DMS53 treated with DMSO at 0.1 percent for 48 hours (cell line): ENCODE measurements at regions not wholly inside any gene's neighbourhood (a gene's known extent, or its start where the extent isn't known, plus 50 kb on each side); places are given as distances from the start of the nearest gene placed in this dataset.

ENCODE experiments used
- DNase-seq: peaks from one replicate; lab custom pipeline; 2025; ENCODE audit not compliant: unreplicated experiment; lab: John Stamatoyannopoulos, UW

GRCh38 chr11:119909077-119909476, 180.1 kb upstream of the NECTIN1 start:
- no peak for DNase-seq

- DNase-seq = no peak
Observed at GRCh38 chr11:119908573-119908904, 179.5 kb upstream of the NECTIN1 start.

DNA sequence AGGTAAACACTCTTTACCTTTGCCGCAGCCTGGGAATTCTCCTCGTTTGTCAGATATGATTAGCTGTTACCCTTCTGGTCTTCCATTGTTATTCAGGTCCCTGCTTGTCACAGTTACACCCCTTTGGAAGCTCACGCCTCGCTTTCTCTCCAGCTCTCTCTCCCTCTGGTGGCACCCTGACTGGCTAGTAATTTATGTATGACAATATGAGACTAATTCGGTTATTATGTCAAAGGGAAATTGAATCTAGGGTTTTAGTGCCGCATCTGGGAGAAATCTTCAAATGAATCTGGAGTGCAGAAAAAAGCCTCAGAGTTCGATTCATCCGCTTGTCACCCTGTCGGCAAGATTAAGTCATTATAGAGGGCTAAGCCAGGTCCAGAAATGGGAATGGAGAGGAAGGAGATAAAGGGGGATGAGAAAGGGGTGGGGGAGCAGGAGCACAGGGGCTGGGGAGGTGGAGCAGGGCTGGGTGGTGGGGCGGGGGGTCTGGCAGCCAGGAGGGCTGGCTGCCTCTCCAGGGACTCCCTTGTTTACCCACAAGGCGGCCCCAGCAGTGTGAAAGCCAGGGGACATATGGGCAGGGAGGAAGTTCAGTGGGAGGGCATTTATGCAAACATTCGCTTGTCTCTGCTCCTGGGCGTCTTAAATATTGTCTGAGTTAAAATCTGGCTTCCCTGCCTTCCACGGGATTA, 179.0 kb upstream of the NECTIN1 start:
- DNase-seq = no peak

DNA sequence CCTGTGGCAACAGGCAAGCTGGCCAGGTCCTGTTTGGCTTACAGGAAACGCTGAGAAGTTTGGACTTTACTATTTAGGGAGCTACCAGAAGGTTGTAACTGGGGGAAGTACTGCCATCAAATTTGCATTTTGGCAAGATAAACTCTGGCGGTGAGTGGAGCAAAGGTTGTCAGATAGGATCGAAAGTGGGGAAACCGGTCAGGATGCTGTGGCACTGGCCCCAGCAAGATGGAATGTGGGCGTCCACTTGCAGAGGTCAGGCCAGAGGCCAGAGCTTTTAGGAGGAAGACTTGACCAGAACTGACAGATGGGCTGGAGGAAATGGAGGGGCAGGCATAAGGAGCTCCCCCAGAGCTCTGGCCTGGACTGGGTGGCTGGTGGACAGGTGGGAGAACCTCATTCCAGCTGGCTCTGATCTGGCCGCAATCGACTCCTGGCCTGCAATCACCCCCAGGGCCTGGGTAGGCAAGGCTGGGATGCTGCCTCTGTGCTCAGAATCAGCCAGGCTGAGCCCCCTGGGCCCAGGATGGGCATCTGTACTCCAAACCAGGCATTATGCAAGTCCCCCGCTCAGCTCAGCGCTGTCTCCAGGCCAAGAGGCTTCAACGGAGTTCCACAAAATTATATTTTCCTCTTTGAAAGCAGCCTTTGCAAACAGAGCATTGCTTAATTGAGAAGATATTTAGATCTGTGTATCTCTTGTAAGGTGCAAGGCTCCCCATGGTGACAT, 178.3 kb upstream of the NECTIN1 start:
- no peak for DNase-seq

DNA sequence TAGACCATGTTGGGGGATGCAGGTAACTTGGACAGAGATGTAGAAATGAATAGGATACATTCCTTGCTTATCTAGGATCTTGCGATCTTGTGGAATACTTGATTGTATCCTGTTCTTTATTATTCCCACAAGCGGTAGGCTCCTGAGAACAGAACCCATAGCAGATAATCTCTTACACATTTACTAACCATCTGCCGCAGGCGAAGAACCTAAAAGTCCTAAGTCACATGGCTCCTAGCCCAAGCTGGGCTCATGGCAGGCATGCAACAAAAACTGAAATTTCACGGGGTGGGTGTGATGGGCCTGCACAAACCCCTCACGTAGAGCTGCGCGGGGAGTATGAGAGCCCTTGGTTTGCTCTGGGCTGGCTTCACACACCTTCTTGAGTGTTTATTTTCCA, 177.4 kb upstream of the NECTIN1 start:
- no peak for DNase-seq

- no peak for DNase-seq
Observed at GRCh38 chr11:119905162-119905561, 176.2 kb upstream of the NECTIN1 start.

DNA sequence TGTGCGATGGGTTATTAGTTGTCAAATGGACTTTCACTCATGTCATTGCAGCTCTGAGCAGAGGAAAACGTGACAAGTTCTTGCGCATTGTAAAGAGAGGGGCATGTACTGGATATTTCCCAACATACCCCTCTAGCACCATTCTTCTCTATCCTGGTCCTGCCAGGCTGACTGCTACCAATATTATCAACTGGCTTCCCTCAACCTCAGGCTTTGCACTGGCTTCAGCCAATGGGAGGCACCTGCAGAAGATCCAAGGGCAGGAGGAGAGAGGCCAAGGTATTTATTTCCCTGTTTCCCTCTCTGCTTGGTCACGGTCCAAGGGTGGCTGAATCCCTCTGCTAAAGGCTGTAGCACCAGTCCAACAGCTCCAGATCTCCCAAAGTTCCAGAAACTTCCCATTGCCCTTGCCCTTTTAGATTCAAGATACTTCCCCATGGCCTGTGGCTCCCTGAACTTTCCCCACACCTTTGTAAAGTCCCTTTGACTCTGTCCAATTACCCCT, 175.6 kb upstream of the NECTIN1 start:
- no peak for DNase-seq

DNA sequence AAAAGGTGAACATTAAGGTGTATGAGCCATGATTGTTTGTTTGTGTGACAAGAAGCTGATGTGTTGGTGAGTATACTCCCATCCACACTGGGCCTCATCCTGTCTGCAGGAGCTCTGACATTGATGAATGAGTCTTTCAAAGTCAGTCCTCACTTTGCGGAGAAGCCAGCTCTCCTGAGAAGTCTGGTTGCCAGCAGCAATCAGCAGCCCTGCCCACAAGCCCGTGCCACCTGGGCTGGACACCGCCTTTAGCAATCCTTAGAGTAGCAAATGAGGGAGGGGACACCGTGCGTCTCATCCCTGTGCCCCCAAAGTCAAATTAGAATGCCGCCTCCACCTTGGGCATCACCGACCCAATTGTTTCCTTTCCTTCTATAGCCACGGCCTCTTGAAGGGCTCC, 174.8 kb upstream of the NECTIN1 start:
- no peak for DNase-seq

DNA sequence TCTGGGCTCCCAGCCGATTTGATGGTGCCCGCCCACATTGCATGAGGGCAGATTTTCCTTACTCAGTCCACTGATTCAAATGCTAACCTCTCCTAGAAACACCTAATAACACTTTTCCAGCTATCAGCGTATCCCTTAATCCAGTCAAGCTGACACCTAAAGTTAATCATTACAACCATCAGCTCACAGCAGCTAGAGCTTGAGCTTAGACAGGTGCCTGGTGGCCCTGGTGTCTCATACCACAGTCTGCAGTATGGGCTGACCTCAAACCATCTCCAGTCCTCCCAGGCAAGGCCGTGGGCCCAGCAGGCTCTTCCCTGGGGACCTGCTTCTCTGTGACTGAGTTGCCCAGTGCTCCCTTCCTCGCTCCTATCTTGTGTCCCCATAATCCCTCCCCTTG, 174.4 kb upstream of the NECTIN1 start:
- peak; percentile 64 for DNase-seq

DNA sequence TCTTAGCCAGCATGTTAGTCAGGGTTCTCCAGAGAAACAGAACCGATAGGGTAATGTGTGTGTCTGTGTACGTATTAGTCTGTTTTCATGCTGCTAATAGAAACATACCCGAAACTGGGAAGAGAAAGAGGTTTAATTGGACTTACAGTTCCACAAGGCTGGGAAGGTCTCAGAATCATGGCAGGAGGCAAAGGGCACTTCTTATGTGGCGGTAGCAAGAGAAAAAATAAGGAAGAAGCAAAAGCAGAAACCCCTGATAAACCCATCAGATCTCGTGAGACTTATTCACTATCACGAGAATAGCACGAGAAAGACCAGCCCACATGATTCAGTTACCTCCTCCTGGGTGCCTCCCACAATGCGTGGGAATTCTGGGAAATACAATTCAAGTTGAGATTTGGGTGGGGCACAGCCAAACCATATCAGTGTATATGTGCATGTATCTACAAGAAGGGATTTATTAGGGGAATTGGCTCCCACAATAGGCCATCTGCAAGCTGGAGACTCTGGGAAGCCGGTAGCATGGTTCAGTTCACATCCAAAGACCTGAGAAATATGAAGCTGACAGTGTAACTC, 173.7 kb upstream of the NECTIN1 start:
- peak; percentile 46 for DNase-seq

GRCh38 chr11:119901657-119902577, 172.9 kb upstream of the NECTIN1 start:
- no peak for DNase-seq

GRCh38 chr11:119899997-119900396, 171.0 kb upstream of the NECTIN1 start:
- no peak for DNase-seq

DNA sequence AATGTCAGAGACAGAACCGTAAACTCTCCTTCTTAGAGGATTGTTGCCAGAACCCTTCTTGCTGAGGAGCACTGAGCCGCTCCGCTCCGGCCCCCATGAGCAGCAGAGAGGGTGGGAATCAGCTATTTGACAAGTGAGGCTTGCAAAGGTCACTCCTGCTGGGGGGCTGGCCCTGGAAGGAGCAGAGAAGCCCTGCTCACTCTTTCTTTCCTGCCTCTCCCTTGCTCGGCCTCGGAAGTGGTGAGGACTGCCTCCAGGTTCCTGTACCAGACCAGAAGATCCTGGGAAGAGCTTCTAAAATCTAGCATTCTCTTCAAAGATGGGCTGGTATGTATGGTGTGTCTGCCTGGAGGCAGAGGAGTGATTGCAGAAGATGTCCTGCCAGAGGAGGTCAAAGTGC, 168.6 kb upstream of the NECTIN1 start:
- DNase-seq = no peak

DNA sequence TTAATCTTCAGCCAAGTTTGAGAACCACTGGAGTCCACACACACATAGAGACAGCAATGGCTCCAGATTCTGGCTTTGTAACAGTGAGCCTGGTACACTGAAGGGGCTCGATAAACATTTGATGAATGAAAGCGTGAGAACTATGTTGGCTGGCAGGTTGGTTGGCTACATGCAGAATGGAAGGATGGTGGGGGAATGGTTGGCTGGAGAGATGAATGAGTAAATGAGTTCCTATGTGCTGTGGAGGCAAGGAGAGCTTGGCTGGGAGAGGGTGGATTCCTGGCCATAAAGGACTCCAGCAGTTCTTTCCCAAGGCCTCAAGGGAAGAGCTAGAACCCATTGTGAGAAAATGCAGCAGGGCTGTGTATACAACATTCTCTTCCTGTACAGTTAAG, 168.0 kb upstream of the NECTIN1 start:
- no peak for DNase-seq

DNA sequence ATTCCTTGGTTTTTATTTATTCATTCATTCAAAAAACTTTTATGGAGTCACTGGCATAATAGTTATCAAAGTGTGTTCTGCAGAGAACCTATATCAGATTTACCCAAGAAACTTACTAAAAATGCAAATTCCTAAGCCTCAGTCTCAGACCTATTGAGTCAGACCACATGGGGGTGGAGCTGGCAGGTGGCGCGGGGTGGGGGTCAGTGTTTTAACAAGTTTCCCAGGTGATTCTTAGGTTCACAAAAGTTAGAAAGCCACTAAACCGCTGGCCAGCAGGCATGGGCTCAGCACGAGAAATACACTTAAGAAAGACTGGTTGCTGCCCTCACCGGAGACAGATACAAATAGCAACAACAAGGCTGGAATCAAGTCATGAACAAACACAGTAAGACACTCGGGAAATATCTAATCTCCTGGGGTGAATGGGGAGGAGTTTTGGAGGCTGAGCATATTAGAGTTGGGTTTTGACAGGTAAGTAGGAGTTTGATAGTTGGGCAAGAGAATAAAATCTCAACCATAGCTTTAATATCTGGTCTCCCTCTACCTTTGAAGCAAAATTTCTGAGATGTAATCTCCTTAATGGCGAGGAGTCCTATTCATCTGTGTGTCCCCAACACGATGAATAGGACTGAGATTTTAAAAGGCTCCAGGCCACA, 167.5 kb upstream of the NECTIN1 start:
- DNase-seq = no peak

DNA sequence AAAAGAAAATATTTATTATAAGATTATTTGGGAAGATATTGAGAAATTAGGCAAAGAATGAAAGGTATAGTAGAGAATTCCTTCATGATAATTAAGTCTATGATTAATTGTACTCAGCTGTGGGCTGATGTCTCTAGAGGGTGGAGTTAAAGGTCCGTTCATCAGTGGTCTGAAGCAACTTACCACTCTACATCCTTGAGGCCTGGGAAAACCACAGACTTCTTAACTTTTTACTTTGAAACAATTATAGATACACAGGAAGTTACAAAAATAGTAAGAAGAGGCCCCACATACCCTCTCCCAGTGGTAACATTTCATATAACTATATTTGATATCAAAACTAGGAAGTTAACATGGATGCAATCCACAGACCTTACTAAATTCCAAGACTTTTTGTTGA, 167.0 kb upstream of the NECTIN1 start:
- no peak for DNase-seq

DNA sequence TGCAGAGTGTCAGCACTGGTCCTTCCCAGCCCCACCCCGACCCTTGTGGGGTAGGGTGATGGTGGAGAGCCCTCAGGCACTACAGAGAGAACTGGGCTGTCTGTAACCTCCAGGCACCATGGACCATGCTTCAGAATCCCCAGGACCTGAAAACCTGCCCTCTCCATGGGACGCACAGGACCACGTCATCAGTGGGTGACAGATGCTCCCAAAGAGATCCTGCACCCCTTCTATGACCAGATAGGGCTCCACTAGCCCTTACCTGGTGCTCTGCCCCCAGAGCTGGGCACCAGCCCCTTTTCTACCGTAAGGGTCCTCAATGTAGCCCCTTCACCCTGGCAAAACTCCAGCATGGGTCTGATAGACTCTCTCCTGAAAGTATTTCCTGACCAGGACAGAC, 165.9 kb upstream of the NECTIN1 start:
- DNase-seq = no peak

DNA sequence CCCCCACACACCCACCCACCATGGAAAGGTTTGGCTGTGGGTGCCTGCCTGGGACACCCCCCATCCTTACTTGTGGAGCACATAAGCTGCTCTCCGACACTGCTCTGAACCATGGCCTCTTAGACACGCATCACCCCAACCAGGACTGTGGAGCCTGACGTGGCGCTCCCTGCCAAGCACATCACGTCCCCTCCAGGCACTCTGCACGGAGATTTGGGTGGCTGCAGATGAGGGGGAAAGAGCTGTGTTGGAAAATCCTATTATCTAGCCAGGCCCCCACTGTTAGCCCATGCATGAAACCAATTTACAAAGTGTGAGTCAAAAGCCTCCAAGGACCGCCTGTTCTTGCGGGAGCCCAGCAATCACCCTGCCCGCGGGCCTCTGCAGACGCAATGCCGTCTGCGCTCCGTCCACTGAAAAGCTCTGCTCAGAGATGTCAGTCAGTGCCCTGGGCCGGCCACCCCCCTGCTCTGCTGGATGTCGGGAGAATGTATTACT, 163.4 kb upstream of the NECTIN1 start:
- DNase-seq = no peak

DNA sequence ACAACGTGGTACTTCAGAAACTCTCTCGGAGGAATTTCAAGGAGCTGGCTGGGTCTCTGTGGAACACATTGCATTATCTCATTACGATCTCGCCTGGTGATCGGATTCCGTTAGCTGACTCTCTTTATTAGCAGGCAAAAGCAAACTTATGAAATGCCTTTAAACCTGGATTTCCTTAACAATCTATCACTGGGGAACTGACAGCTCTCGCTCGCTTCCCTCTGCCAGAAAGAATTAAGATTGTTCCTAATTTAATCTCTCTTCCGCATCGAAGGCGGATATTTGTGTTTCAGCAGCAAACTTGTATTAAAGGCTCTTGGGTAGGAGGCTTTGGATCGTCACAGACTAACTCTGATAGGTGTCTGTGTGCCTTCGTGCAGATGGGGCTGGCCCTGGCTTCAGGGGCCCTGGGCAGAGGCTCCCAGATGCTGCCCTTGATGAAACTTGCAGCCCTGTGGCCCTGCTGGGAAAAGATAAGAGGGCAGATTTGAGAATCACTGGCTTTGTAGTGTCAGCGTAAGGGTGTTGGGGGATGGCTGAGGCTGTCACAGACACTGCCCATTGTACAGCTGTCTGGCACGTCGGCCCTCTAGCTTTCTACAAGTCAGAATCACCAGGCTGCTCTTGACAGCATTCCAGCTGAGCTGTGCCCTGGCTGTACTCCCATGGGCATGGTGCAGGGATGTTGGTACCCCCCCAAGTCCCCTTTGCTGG, 162.2 kb upstream of the NECTIN1 start:
- DNase-seq = no peak

- DNase-seq = no peak
Observed at GRCh38 chr11:119890466-119890865, 161.5 kb upstream of the NECTIN1 start.
